Uterus (tissue), 3 donors: ENCODE measurements at regions not wholly inside any gene's neighbourhood (a gene's known extent, or its start where the extent isn't known, plus 50 kb on each side); places are given as distances from the start of the nearest gene placed in this dataset.
"Not testable (repeated sequence)": the region's sequence is repeated elsewhere in the genome, so short reads cannot be mapped to it uniquely, and the experiment has no call there.

ENCODE experiments used
- DNase-seq, 2 donors: peaks; one replicate each; pipeline ENCODE4 v3.0.0-alpha.2; 2019 to 2020
- H3K27ac ChIP-seq, 2 donors: fragments of 200-600 bp; sonication (generic); 1 replicate in 1 of 2; 2 replicates in 1 of 2; pipeline ENCODE4 v1.5.1; 2016 to 2018
- H3K27me3 ChIP-seq, 2 donors: fragments of 200-600 bp; sonication (generic); one replicate each; pipeline ENCODE4 v1.5.1; 2018 to 2019; ENCODE audit warnings: control low read depth in 1 of 2
- H3K36me3 ChIP-seq, 2 donors: fragments of 200-600 bp; sonication (generic); one replicate each; pipeline ENCODE4 v1.5.1; 2019; ENCODE audit warnings: control low read depth in 1 of 2
- H3K4me1 ChIP-seq, 2 donors: fragments of 200-600 bp; sonication (generic); one replicate each; pipeline ENCODE4 v1.5.1; 2018 to 2019; ENCODE audit warnings: control low read depth in 1 of 2
- H3K4me3 ChIP-seq, 2 donors: fragments of 200-600 bp; sonication (generic); 1 replicate in 1 of 2; 2 replicates in 1 of 2; pipeline ENCODE4 v1.5.1; 2018 to 2019; ENCODE audit warnings: mild to moderate bottlenecking in 1 of 2
- H3K9me3 ChIP-seq, 2 donors: fragments of 200-600 bp; sonication (generic); one replicate each; pipeline ENCODE4 v1.5.1; 2019; ENCODE audit warnings: control low read depth in 1 of 2
- CTCF ChIP-seq, 4 experiments: fragments of 200-600 bp in 2 of 4; fragments of 450-650 bp in 2 of 4; sonication (generic) in 2 of 4; IDR thresholded peaks; one replicate each; pipeline ENCODE4 v1.5.1; 2016 to 2019; ENCODE audit warnings: antibody characterized with exemption in 4 of 4, mild to moderate bottlenecking in 2 of 4, moderate library complexity in 1 of 4
- POLR2A ChIP-seq, 2 donors: fragments of 450-650 bp; IDR thresholded peaks; one replicate each; pipeline ENCODE4 v1.6.1; 2016; ENCODE audit warnings: antibody characterized with exemption in 2 of 2, mild to moderate bottlenecking in 1 of 2, moderate library complexity in 1 of 2
- intact Hi-C: fragments of 100-400 bp; cut with DNase I; formaldehyde crosslinking; loops from one replicate; pipeline ENCODE4 v1.15.1; 2023; ENCODE audit warnings: low total_unique reads
- donor health status: DM: yes; HTN: yes; CAD: no.

GRCh38 chr13:71360041-71360440, 507.0 kb downstream of the DACH1 start:
- Histone ChIP-seq H3K4me3 (no peak overlapping the region), H3K4me1 (no peaks in the 10 kb centered on the region), H3K9me3 (no peaks in the 10 kb centered on the region), H3K36me3 (no peaks in the 10 kb centered on the region), H3K27me3 (no peaks in the 10 kb centered on the region), H3K27ac (no peak overlapping the region)
- intact Hi-C loops = no loop called here
- no peak for TF ChIP-seq POLR2A (IDR thresholded peaks at IDR 0.05)
- DNase-seq = no peak

GRCh38 chr13:71359641-71360040, 507.4 kb downstream of the DACH1 start:
- Histone ChIP-seq H3K4me3 (no peak overlapping the region), H3K9me3 (no peaks in the 10 kb centered on the region), H3K36me3 (no peaks in the 10 kb centered on the region), H3K27ac (no peak overlapping the region), H3K4me1 (no peaks in the 10 kb centered on the region), H3K27me3 (no peaks in the 10 kb centered on the region)
- no peak for DNase-seq
- intact Hi-C loops = no loop called here
- no peak for TF ChIP-seq CTCF (IDR thresholded peaks at IDR 0.05)
- no peak for TF ChIP-seq POLR2A (IDR thresholded peaks at IDR 0.05)

DNA sequence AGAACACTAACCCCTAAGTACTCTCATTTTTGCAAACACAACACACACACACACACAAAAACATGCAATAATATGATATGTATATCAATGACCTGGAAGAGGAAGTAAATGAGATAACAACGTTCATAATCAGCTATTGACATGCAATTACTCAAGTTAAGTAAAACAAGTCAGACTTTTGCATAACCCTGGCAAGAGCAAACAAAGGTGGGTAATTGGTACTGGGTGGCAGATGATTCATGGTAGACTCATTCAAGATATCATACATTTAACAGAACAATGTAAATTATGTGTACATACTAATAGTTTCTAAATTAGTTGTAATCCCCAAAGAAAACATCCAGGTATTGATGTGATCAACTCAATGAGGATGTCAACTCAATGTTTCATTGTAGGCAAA, 508.8 kb downstream of the DACH1 start:
- intact Hi-C loops = no loop called here
- DNase-seq = no peak
- H3K4me3 ChIP-seq = no peak overlapping the region
- TF ChIP-seq CTCF (IDR thresholded peaks at IDR 0.05) (no peak), POLR2A (IDR thresholded peaks at IDR 0.05) (no peak)
- no peaks in the 10 kb centered on the region for H3K27me3 ChIP-seq
- H3K4me1 ChIP-seq = no peaks in the 10 kb centered on the region
- no peaks in the 10 kb centered on the region for H3K9me3 ChIP-seq
- H3K36me3 ChIP-seq = no peaks in the 10 kb centered on the region
- no peak overlapping the region for H3K27ac ChIP-seq

DNA sequence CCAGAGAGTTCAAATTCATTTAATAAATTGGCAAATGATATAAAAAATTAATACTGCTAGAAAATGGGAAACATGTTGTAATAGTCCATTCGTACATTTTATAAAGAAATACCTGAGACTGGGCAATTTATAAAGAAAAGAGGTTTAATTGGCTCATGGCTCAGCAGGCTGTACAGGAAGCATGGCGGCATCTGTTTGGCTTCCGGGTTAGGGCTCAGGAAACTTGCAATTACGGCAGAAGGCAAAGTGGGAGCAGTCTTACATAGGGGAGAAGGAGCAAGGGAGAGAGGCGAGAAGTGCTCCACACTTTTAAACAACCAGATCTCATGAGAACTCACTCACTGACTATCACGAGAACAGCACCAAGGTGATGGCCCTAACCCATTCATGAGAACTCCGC, 512.0 kb downstream of the DACH1 start:
- intact Hi-C loops = no loop called here
- DNase-seq = no peak
- no peak overlapping the region for H3K4me3 ChIP-seq
- H3K27ac ChIP-seq = no peak overlapping the region
- no peaks in the 10 kb centered on the region for H3K9me3 ChIP-seq
- no peaks in the 10 kb centered on the region for H3K27me3 ChIP-seq
- no peaks in the 10 kb centered on the region for H3K36me3 ChIP-seq
- TF ChIP-seq CTCF (IDR thresholded peaks at IDR 0.05) = no peak
- TF ChIP-seq POLR2A (IDR thresholded peaks at IDR 0.05) = no peak
- no peaks in the 10 kb centered on the region for H3K4me1 ChIP-seq

GRCh38 chr13:71350886-71351285, 516.1 kb downstream of the DACH1 start:
- DNase-seq = no peak
- Histone ChIP-seq H3K4me3 (no peak overlapping the region), H3K27me3 (no peaks in the 10 kb centered on the region), H3K36me3 (no peaks in the 10 kb centered on the region), H3K27ac (no peak overlapping the region), H3K4me1 (no peaks in the 10 kb centered on the region), H3K9me3 (no peaks in the 10 kb centered on the region)
- intact Hi-C loops = no loop called here
- TF ChIP-seq CTCF (IDR thresholded peaks at IDR 0.05) (no peak), POLR2A (IDR thresholded peaks at IDR 0.05) (no peak)

GRCh38 chr13:71345856-71346255, 521.1 kb downstream of the DACH1 start:
- H3K27me3 ChIP-seq, H3K27ac ChIP-seq, H3K36me3 ChIP-seq, intact Hi-C loops, H3K4me3 ChIP-seq, DNase-seq, H3K4me1 ChIP-seq, H3K9me3 ChIP-seq: not testable (repeated sequence)
